Gastrocnemius medialis (tissue), 4 donors: ENCODE measurements at regions not wholly inside any gene's neighbourhood (a gene's known extent, or its start where the extent isn't known, plus 50 kb on each side); places are given as distances from the start of the nearest gene placed in this dataset.

ENCODE experiments used
- POLR2A ChIP-seq, 2 donors: fragments of 450-650 bp; IDR thresholded peaks; one replicate each; pipeline ENCODE4 v1.6.1; 2017; ENCODE audit warnings: antibody characterized with exemption in 2 of 2, mild to moderate bottlenecking in 2 of 2, moderate library complexity in 2 of 2
- TF ChIP-seq, protein P1 (sequence below), 5 experiments: fragments of 450-650 bp in 3 of 5; fragments of 200-600 bp in 2 of 5; sonication (generic) in 2 of 5; IDR thresholded peaks in 4 of 5; conservative IDR thresholded peaks in 1 of 5; 1 replicate in 4 of 5; 2 replicates in 1 of 5; pipeline ENCODE4 v1.5.1; 2016 to 2019; ENCODE audit warnings: antibody characterized with exemption in 5 of 5, mild to moderate bottlenecking in 3 of 5, moderate library complexity in 3 of 5

DNA sequence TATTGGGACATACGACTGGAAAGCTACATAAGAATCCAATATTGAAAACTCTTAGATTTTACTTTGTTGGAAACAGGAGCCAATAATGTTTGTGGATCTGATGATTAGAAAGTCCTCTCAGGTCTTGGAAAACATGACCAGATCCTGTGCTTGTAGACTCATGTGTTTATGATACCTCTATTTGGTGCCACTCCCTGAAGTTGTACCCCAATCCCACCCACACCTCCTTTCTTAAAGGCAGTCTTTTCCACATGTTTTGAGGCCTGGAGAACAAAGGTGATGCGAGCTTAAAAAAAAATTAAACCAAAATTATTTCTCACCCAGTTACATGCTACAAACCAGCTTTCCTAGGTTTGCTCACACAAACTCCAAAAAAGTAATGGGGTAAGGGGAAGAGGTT lies 262.7 kb downstream of the PTTG2 start:
- TF ChIP-seq, protein P1, sequence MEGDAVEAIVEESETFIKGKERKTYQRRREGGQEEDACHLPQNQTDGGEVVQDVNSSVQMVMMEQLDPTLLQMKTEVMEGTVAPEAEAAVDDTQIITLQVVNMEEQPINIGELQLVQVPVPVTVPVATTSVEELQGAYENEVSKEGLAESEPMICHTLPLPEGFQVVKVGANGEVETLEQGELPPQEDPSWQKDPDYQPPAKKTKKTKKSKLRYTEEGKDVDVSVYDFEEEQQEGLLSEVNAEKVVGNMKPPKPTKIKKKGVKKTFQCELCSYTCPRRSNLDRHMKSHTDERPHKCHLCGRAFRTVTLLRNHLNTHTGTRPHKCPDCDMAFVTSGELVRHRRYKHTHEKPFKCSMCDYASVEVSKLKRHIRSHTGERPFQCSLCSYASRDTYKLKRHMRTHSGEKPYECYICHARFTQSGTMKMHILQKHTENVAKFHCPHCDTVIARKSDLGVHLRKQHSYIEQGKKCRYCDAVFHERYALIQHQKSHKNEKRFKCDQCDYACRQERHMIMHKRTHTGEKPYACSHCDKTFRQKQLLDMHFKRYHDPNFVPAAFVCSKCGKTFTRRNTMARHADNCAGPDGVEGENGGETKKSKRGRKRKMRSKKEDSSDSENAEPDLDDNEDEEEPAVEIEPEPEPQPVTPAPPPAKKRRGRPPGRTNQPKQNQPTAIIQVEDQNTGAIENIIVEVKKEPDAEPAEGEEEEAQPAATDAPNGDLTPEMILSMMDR (IDR thresholded peaks at IDR 0.05 in 4 of 5, conservative IDR thresholded peaks at IDR 0.05 in 1 of 5): no peak
- TF ChIP-seq POLR2A (IDR thresholded peaks at IDR 0.05): no peak
